IPS-20b (cell line): ENCODE measurements at regions not wholly inside any gene's neighbourhood (a gene's known extent, or its start where the extent isn't known, plus 50 kb on each side); places are given as distances from the start of the nearest gene placed in this dataset.
"Not testable (repeated sequence)": the region's sequence is repeated elsewhere in the genome, so short reads cannot be mapped to it uniquely, and the experiment has no call there.

Experiments
- H3K27ac ChIP-seq: one replicate; pipeline ENCODE4 v1.5.1; 2013; ENCODE audit warnings: low read length
- H3K27me3 ChIP-seq: 2 replicates; pipeline ENCODE4 v1.6.1; 2013; ENCODE audit warnings: mild to moderate bottlenecking, low read length, inconsistent platforms; ENCODE audit not compliant: insufficient read depth
- H3K36me3 ChIP-seq: 2 replicates; pipeline ENCODE4 v1.6.1; 2013; ENCODE audit warnings: low read depth, mild to moderate bottlenecking, inconsistent platforms, low read length, moderate library complexity; ENCODE audit not compliant: insufficient read depth
- H3K4me1 ChIP-seq: 2 replicates; pipeline ENCODE4 v1.6.1; 2013; ENCODE audit warnings: mild to moderate bottlenecking, control low read depth, inconsistent platforms, low read length, moderate library complexity; ENCODE audit not compliant: insufficient read depth
- H3K4me3 ChIP-seq: 2 replicates; pipeline ENCODE4 v1.5.1; 2013; ENCODE audit warnings: mild to moderate bottlenecking, low read length, inconsistent platforms
- H3K9ac ChIP-seq: 2 replicates; pipeline ENCODE4 v1.6.1; 2013; ENCODE audit warnings: low read depth, mild to moderate bottlenecking, inconsistent platforms, low read length, moderate library complexity
- H3K9me3 ChIP-seq: 2 replicates; pipeline ENCODE4 v1.6.1; 2013; ENCODE audit warnings: mild to moderate bottlenecking, low read depth, low read length, inconsistent platforms; ENCODE audit not compliant: insufficient read depth

- no peak overlapping the region for H3K27ac ChIP-seq
- H3K4me3 ChIP-seq = no peak overlapping the region
- no peaks in the 10 kb centered on the region for H3K4me1 ChIP-seq
- no peak overlapping the region for H3K9ac ChIP-seq
- no peaks in the 10 kb centered on the region for H3K9me3 ChIP-seq
- H3K36me3 ChIP-seq = no peaks in the 10 kb centered on the region
- no peaks in the 10 kb centered on the region for H3K27me3 ChIP-seq
Measured at GRCh38 chr18:10604182-10604581, 78.4 kb downstream of the NAPG start.

GRCh38 chr18:10606881-10607280 lies 81.1 kb downstream of the NAPG start:
- not testable (repeated sequence) for H3K36me3 ChIP-seq, H3K4me3 ChIP-seq, H3K9me3 ChIP-seq, H3K4me1 ChIP-seq, H3K27ac ChIP-seq, H3K27me3 ChIP-seq, H3K9ac ChIP-seq

GRCh38 chr18:10607332-10608248 lies 81.8 kb downstream of the NAPG start:
- H3K27ac ChIP-seq, H3K4me1 ChIP-seq, H3K36me3 ChIP-seq, H3K9me3 ChIP-seq, H3K9ac ChIP-seq, H3K27me3 ChIP-seq: not testable (repeated sequence)
- peak overlapping the region; percentile 52; the same call in 1 of the 2 replicates for H3K4me3 ChIP-seq

GRCh38 chr18:10608450-10608849 lies 82.6 kb downstream of the NAPG start:
- H3K27me3 ChIP-seq, H3K9ac ChIP-seq, H3K9me3 ChIP-seq, H3K4me3 ChIP-seq, H3K4me1 ChIP-seq, H3K27ac ChIP-seq, H3K36me3 ChIP-seq: not testable (repeated sequence)

- H3K9ac ChIP-seq, H3K4me3 ChIP-seq, H3K9me3 ChIP-seq, H3K27me3 ChIP-seq, H3K36me3 ChIP-seq, H3K27ac ChIP-seq, H3K4me1 ChIP-seq: not testable (repeated sequence)
Measured at GRCh38 chr18:10609046-10609445, 83.2 kb downstream of the NAPG start.

- not testable (repeated sequence) for H3K27me3 ChIP-seq, H3K9me3 ChIP-seq, H3K9ac ChIP-seq, H3K4me3 ChIP-seq, H3K36me3 ChIP-seq, H3K27ac ChIP-seq, H3K4me1 ChIP-seq
Measured at GRCh38 chr18:10613226-10613625, 87.4 kb downstream of the NAPG start.

- not testable (repeated sequence) for H3K4me3 ChIP-seq, H3K9me3 ChIP-seq, H3K27ac ChIP-seq, H3K9ac ChIP-seq, H3K36me3 ChIP-seq, H3K27me3 ChIP-seq, H3K4me1 ChIP-seq
Measured at GRCh38 chr18:10616714-10617113, 90.9 kb downstream of the NAPG start.

GRCh38 chr18:10618797-10619196 lies 93.0 kb downstream of the NAPG start:
- H3K4me3 ChIP-seq, H3K9ac ChIP-seq, H3K36me3 ChIP-seq, H3K27ac ChIP-seq, H3K27me3 ChIP-seq, H3K4me1 ChIP-seq, H3K9me3 ChIP-seq: not testable (repeated sequence)

- H3K4me3 ChIP-seq, H3K4me1 ChIP-seq, H3K27me3 ChIP-seq, H3K27ac ChIP-seq, H3K9me3 ChIP-seq, H3K36me3 ChIP-seq, H3K9ac ChIP-seq: not testable (repeated sequence)
Measured at GRCh38 chr18:10619280-10619679, 93.5 kb downstream of the NAPG start.

GRCh38 chr18:10619833-10620232 lies 94.0 kb downstream of the NAPG start:
- not testable (repeated sequence) for H3K36me3 ChIP-seq, H3K27ac ChIP-seq, H3K27me3 ChIP-seq, H3K9ac ChIP-seq, H3K4me3 ChIP-seq, H3K4me1 ChIP-seq, H3K9me3 ChIP-seq
